Testis (tissue), 2 donors: ENCODE measurements at regions not wholly inside any gene's neighbourhood (a gene's known extent, or its start where the extent isn't known, plus 50 kb on each side); places are given as distances from the start of the nearest gene placed in this dataset.

Experiments
- CTCF ChIP-seq, 3 experiments: fragments of 450-650 bp in 2 of 3; fragments of 200-600 bp in 1 of 3; sonication (generic) in 1 of 3; IDR thresholded peaks; one replicate each; pipeline ENCODE4 v1.5.1; 2016 to 2019; ENCODE audit warnings: antibody characterized with exemption in 3 of 3, mild to moderate bottlenecking in 2 of 3, moderate library complexity in 1 of 3
- POLR2A ChIP-seq: fragments of 450-650 bp; IDR thresholded peaks from one replicate; pipeline ENCODE4 v1.6.1; 2017; ENCODE audit warnings: antibody characterized with exemption, mild to moderate bottlenecking, moderate library complexity

GRCh38 chr21:35705888-35706287 is 354.4 kb downstream of the SETD4 start:
- TF ChIP-seq CTCF (IDR thresholded peaks at IDR 0.05) (no peak), POLR2A (no peak)
